ENCODE measurements at regions not wholly inside any gene's neighbourhood (a gene's known extent, or its start where the extent isn't known, plus 50 kb on each side); places are given as distances from the start of the nearest gene placed in this dataset.

GRCh38 chr2:160878618-160879017 lies 281.6 kb upstream of the TANK start:
- DNase-seq (ENCODE audit: low spot score), result no peak

- DNase-seq (ENCODE audit: low spot score), result no peak
Measured at GRCh38 chr2:160882906-160883305, 277.3 kb upstream of the TANK start.

DNA sequence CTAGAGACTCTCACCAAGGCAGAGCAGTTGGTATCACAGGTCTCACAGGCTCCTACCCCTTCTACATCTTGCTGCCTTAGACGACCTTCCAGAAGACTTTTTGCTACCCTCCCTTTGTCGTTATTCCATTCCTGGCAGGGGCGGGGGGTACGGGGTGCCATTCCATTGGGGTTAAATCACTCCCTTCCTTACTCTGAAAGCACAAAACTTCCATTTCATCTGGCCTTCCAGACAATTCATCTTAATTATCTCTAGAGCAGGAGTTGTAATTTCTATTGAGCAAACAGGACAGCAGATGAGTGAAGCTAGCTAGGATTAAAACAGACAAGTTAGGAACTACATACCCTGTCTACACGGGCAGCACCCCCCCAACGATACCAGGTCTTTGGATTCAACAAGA lies 276.2 kb upstream of the TANK start:
- no peak for DNase-seq (ENCODE audit: low spot score)

- DNase-seq (ENCODE audit: low spot score), result no peak
Measured at GRCh38 chr2:160889439-160890170, 270.6 kb upstream of the TANK start.

- DNase-seq (ENCODE audit: low spot score), result no peak
Measured at GRCh38 chr2:160890667-160891352, 269.4 kb upstream of the TANK start.

DNA sequence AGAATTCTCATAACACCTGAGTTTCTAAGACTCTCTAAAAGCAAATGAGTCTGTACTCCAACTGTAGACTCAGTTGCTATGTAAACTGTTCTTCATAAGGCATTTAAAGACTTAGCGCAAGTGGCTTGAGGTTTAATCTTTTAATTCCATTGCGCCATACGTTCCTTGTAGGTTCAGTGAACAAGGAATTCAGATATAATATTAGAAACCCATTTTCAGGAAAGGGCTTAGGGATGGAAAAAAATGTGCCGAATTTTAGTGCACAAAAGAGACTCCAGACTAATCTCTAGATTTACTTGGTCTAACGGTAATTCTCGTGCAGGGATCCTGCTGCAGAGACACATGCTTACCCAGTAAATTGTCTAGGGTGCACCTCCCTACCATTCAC lies 268.9 kb upstream of the TANK start:
- DNase-seq (ENCODE audit: low spot score), result no peak

- DNase-seq (ENCODE audit: low spot score), result no peak
Measured at GRCh38 chr2:160892204-160892603, 268.0 kb upstream of the TANK start.

- no peak for DNase-seq (ENCODE audit: low spot score)
Measured at GRCh38 chr2:160893581-160893980, 266.6 kb upstream of the TANK start.

DNA sequence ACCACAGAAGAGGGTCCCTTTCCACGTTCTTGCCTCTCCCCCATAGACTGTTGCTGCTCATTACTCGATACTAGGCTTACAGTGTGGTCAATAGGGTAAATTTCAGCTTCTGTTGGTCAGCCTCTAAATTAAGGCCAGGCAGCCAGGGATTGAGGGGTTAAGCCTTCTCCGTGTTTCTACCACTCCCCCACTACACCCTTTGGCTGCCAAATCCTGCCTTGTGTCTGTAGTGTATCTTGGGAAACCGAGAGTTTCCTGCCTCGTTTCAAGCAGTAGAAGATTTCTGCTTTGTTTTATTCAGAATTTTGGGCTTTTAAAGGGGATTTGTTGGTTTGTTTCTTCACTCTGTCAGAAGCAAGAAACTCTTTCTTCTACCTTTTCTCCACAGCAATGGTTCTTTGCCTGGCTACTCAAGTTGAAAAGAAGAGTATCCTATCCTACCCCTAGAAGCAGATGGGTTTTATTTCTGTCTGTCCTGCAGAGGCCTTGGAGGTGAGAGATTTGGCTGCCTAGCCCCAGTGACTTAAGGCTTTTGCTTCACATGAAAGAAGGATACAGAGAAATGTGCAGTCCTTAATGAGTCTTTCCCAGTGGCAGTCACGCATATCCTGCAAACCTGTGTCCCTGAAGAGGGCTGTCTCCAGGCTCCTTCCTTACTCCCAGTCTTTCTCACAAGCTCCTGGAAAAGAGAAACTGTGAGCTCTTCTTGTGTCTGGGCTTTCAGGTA lies 261.5 kb upstream of the TANK start:
- no peak for DNase-seq (ENCODE audit: low spot score)

- DNase-seq (ENCODE audit: low spot score), result no peak
Measured at GRCh38 chr2:160901613-160902012, 258.6 kb upstream of the TANK start.

- DNase-seq (ENCODE audit: low spot score), result no peak
Measured at GRCh38 chr2:160905862-160906261, 254.4 kb upstream of the TANK start.

GRCh38 chr2:160906878-160907277 lies 253.3 kb upstream of the TANK start:
- DNase-seq (ENCODE audit: low spot score), result no peak

DNA sequence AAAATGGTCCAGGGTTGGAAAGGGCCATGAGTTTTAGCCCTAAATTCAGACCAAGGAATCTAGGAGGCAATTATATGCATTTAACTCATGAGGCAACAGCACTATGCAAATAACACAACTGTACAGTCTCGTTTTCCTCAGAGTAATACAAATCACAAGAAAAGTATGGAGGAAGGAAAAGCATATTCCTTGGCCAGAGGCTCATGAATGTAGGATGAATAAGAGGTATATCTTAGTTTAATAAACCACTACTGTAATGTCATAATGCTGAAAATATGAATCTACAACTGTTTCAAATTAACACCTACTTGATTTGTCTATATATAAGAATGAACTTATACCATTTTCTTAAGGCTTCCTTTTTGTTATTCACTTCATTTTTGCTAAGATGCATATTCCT lies 252.5 kb upstream of the TANK start:
- no peak for DNase-seq (ENCODE audit: low spot score)

DNA sequence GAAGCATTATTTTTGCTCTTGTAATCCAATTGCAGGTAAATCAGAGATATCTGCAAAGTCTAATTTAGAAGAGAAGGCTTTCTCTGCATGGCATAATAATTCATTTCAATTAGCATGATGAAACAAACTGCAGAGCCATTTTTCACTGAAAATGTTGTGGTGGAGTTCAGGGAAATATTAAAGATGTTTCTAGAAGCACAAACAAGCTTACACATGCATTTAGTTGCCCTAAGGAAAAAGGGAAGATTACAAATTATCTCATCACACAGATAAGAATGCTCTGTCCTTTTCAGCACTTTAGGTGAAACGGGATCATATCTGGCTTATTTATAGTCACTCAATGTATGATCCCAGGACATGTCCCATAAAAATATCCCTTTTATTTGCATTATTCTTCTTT lies 252.1 kb upstream of the TANK start:
- DNase-seq (ENCODE audit: low spot score), result no peak

DNA sequence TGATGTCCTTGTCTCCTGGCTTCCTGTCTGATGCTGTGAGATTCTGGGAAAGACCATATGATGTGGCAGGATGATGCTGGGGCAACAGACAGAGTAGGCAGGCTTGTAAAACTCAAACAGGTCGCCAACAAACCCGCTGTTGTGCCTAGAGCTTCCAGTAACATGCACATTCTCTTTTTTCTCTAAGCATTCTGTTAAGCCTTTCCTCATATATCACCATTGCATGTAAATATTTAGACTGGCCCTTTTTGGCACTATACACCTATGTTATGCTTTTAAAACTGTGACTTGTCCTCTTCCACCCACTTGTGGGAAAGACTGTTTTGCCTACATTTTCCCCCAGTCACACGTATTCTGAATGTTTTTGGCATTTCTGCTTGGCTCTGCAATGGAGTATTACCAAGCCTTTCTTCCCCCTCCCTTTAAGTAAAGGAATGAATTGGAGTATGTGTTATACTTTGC lies 250.4 kb upstream of the TANK start:
- no peak for DNase-seq (ENCODE audit: low spot score)

DNA sequence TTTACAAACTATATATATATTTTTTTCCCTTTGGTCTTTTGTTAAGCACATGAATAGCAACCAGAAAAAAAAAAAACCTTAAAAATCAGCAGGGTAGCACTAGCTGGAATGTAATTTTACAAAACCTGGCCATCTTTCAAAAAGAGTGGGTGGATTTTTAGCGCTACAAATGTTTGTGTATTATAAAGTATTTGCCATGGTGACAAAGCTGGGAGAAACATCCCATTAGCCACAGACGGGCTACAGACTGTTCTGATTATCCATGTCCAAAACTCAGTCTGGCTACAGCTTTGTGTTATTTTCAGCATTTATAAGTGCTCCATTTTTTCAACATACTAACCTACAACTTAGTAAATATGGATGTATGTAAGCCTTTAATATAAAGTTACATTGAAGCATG lies 249.5 kb upstream of the TANK start:
- DNase-seq (ENCODE audit: low spot score), result no peak

DNA sequence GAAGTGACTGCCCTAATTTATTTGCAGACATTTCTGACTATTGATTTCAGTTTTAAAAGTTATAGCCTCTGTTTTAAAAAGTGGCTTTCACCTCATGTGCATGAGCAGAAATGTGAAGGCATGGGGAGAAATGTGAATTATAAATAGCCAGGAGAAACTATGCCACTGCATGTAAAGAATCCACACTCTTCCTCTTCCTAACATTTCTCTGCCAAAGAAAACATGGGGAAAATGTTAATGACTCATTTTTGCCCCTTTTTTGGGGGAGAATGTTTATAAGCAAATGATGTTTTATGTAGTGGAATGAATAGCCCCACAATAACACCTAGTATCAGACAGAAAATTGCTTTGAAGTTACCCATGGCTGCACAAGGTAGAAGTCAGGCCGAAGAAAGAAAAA lies 249.0 kb upstream of the TANK start:
- no peak for DNase-seq (ENCODE audit: low spot score)

DNA sequence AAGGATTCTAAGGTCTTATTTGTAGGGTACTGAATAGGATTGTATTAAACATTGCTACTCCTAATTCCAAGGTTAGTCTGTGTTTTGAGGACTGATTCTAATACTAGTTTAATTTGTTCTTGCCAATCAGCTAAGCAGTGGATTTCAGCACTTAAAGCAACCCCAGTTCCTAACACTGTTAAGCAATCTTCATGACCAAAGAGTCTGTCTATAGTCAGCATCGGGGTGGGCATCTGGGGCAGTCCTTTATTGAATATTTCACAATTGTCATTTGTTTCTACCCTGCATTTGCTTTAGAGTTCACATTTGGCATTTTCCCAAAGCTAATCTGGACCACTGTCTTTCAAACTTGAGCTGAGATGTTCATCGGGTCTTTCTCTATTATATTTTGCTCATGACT lies 248.0 kb upstream of the TANK start:
- DNase-seq (ENCODE audit: low spot score), result no peak

- no peak for DNase-seq (ENCODE audit: low spot score)
Measured at GRCh38 chr2:160913323-160913722, 246.9 kb upstream of the TANK start.

GRCh38 chr2:160914217-160914616 lies 246.0 kb upstream of the TANK start:
- DNase-seq (ENCODE audit: low spot score), result no peak

DNA sequence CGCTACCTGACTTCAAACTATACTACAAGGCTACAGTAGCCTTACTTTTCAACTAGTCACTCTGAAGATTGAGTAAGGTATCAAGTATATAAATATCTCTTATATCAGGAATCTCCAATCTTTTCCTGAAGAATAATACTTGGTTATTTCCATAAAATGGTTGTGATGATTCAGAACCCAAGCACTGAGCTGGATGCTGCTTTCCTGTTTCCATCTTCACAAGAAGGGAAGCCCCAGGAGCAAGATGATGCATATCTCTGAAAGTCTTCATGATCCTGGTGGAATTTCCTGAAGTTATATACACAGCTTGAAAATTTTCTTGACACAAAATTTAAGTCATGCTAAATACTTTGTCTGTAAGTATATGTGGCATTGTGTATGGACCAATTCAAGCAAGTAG lies 243.9 kb upstream of the TANK start:
- no peak for DNase-seq (ENCODE audit: low spot score)

DNA sequence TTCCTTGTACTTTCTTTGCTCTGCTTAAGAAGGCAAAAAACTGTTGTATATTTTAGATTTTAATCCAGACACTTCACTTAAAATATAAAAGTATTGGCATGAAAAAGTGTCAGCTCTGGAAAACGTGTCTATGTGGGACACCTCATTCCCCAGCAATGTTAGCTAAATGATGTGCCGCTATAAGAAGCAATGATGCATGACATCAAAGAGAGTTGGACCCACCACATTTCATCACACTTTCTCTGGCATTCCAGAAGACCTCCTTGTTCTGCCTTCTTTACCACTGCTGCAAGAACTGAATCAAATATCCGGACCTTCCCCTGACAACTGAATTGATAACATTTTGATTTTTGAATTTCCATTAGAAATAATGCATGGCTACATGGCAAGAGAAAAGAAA lies 242.4 kb upstream of the TANK start:
- DNase-seq (ENCODE audit: low spot score), result no peak

DNA sequence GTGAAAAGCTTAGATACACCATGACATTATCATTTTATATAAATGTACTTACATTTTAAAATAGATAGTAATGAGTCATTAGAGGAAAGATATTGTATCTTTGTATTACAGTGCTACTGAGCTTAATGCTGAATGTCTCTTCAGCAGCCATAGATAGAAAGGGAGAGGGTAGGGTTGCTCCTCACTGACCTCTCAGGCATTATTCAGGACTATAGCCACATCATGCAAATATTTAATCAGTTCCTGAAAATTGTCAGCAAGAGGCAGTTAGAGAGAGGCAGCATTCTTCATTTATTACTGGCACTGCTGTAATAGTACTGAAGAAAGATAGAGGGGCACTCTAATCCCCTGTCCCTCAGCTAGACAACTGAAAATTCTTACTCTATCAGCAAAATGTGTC lies 242.0 kb upstream of the TANK start:
- no peak for DNase-seq (ENCODE audit: low spot score)
